GM12878 (cell line): ENCODE measurements at regions not wholly inside any gene's neighbourhood (a gene's known extent, or its start where the extent isn't known, plus 50 kb on each side); places are given as distances from the start of the nearest gene placed in this dataset.
"Not testable (repeated sequence)": the region's sequence is repeated elsewhere in the genome, so short reads cannot be mapped to it uniquely, and the experiment has no call there.

Experiments
- CHD2 ChIP-seq: IDR thresholded peaks from 2 replicates; pipeline ENCODE4 v1.6.1; 2011; ENCODE audit warnings: low read depth, low read length, improper control_type of control experiment, borderline replicate concordance
- GABPA ChIP-seq: IDR thresholded peaks from 2 replicates; pipeline ENCODE4 v1.6.1; 2014; ENCODE audit warnings: antibody characterized with exemption, low read depth, mild to moderate bottlenecking, inconsistent platforms
- POLR2A ChIP-seq: IDR thresholded peaks from 2 replicates; pipeline ENCODE4 v1.6.1; 2011; ENCODE audit warnings: low read depth, mild to moderate bottlenecking, low read length
- RCOR1 ChIP-seq: conservative IDR thresholded peaks from 2 replicates; pipeline ENCODE4 v1.6.1; 2012; ENCODE audit warnings: low read depth, low read length, improper control_type of control experiment
- SMC3 ChIP-seq: IDR thresholded peaks from 2 replicates; pipeline ENCODE4 v1.6.1; 2011; ENCODE audit warnings: low read length, improper control_type of control experiment, borderline replicate concordance
- TAF1 ChIP-seq: IDR thresholded peaks from 2 replicates; pipeline ENCODE4 v1.6.1; 2011; ENCODE audit warnings: mild to moderate bottlenecking, low read depth, low read length, borderline replicate concordance
- TARDBP ChIP-seq: IDR thresholded peaks from 2 replicates; pipeline ENCODE4 v1.6.1; 2016; ENCODE audit warnings: borderline replicate concordance
- ZNF207 ChIP-seq: fragments of 450-650 bp; IDR thresholded peaks from 2 replicates; pipeline ENCODE4 v1.6.1; 2014; ENCODE audit warnings: antibody characterized with exemption, mild to moderate bottlenecking, borderline replicate concordance
- ZSCAN29 ChIP-seq: fragments of 450-650 bp; IDR thresholded peaks from 2 replicates; pipeline ENCODE4 v1.6.1; 2017; ENCODE audit warnings: mild to moderate bottlenecking, moderate library complexity
- TF ChIP-seq, protein P1 (sequence below), 3 experiments: IDR thresholded peaks in 2 of 3; conservative IDR thresholded peaks in 1 of 3; 2 replicates each; pipeline ENCODE4 v1.5.1; 2011; ENCODE audit warnings: low read depth in 3 of 3, low read length in 3 of 3, mild to moderate bottlenecking in 3 of 3, control low read depth in 2 of 3, moderate library complexity in 2 of 3, inconsistent platforms in 1 of 3, mixed read lengths in 1 of 3; ENCODE audit not compliant: control insufficient read depth in 2 of 3, insufficient read depth in 1 of 3; ENCODE audit errors: extremely low read depth in 1 of 3
- TF ChIP-seq, protein P2 (sequence below): IDR thresholded peaks from 2 replicates; pipeline ENCODE4 v1.6.1; 2012; ENCODE audit warnings: low read depth, low read length, improper control_type of control experiment
- TF ChIP-seq, protein P3 (sequence below): IDR thresholded peaks from 2 replicates; pipeline ENCODE4 v1.6.1; 2012; ENCODE audit warnings: low read depth, low read length, improper control_type of control experiment
- TF ChIP-seq, protein P4 (sequence below): IDR thresholded peaks from 2 replicates; pipeline ENCODE4 v1.6.1; 2012; ENCODE audit warnings: mild to moderate bottlenecking, low read depth, low read length
- TF ChIP-seq, protein P5 (sequence below): fragments of 450-650 bp; conservative IDR thresholded peaks from 2 replicates; pipeline ENCODE4 v1.6.1; 2017; ENCODE audit warnings: mild to moderate bottlenecking, moderate library complexity

DNA sequence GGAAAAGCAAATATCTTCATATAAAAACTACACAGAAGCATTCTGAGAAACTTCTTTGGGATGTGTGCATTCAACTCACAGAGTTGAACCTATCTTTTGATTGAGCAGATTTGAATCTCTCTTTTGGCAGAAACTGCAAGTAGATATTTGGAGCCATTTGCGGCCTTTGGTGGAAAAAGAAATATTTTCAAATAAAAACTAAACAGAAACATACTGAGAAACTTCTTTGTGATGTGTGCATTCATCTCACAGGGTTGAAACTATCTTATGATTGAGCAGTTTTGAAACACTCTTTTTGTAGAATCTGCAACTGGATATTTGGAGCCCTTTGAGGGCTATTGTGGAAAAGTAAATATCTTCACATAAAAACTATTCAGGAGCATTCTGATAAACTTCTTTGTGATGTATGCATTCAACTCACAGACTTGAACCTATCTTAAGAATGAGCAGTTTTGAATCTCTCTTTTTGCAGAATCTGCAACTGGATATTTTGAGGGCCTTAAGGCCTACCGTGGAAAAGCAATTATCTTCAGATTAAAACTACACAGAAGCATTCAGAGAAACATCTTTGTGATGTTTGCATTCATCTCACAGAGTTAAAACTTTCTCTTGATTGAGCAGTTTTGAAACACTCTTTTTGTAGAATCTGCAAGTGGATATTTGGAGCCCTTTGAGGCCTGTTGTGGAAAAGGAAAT, 4158.2 kb upstream of the OR11H1 start:
- TF ChIP-seq, protein P1, sequence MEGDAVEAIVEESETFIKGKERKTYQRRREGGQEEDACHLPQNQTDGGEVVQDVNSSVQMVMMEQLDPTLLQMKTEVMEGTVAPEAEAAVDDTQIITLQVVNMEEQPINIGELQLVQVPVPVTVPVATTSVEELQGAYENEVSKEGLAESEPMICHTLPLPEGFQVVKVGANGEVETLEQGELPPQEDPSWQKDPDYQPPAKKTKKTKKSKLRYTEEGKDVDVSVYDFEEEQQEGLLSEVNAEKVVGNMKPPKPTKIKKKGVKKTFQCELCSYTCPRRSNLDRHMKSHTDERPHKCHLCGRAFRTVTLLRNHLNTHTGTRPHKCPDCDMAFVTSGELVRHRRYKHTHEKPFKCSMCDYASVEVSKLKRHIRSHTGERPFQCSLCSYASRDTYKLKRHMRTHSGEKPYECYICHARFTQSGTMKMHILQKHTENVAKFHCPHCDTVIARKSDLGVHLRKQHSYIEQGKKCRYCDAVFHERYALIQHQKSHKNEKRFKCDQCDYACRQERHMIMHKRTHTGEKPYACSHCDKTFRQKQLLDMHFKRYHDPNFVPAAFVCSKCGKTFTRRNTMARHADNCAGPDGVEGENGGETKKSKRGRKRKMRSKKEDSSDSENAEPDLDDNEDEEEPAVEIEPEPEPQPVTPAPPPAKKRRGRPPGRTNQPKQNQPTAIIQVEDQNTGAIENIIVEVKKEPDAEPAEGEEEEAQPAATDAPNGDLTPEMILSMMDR (IDR thresholded peaks at IDR 0.05 in 2 of 3, conservative IDR thresholded peaks at IDR 0.05 in 1 of 3; ENCODE audit: control insufficient read depth in 2 of 3, extremely low read depth in 1 of 3, insufficient read depth in 1 of 3, low read depth in 3 of 3, low read length in 3 of 3) = not testable (repeated sequence)
- TF ChIP-seq TARDBP, RCOR1, CHD2, ZNF207, TAF1, SMC3, POLR2A, GABPA, ZSCAN29: not testable (repeated sequence)
- TF ChIP-seq, protein P2, sequence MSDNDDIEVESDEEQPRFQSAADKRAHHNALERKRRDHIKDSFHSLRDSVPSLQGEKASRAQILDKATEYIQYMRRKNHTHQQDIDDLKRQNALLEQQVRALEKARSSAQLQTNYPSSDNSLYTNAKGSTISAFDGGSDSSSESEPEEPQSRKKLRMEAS = not testable (repeated sequence)
- TF ChIP-seq, protein P3, sequence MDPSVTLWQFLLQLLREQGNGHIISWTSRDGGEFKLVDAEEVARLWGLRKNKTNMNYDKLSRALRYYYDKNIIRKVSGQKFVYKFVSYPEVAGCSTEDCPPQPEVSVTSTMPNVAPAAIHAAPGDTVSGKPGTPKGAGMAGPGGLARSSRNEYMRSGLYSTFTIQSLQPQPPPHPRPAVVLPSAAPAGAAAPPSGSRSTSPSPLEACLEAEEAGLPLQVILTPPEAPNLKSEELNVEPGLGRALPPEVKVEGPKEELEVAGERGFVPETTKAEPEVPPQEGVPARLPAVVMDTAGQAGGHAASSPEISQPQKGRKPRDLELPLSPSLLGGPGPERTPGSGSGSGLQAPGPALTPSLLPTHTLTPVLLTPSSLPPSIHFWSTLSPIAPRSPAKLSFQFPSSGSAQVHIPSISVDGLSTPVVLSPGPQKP = not testable (repeated sequence)
- TF ChIP-seq, protein P4, sequence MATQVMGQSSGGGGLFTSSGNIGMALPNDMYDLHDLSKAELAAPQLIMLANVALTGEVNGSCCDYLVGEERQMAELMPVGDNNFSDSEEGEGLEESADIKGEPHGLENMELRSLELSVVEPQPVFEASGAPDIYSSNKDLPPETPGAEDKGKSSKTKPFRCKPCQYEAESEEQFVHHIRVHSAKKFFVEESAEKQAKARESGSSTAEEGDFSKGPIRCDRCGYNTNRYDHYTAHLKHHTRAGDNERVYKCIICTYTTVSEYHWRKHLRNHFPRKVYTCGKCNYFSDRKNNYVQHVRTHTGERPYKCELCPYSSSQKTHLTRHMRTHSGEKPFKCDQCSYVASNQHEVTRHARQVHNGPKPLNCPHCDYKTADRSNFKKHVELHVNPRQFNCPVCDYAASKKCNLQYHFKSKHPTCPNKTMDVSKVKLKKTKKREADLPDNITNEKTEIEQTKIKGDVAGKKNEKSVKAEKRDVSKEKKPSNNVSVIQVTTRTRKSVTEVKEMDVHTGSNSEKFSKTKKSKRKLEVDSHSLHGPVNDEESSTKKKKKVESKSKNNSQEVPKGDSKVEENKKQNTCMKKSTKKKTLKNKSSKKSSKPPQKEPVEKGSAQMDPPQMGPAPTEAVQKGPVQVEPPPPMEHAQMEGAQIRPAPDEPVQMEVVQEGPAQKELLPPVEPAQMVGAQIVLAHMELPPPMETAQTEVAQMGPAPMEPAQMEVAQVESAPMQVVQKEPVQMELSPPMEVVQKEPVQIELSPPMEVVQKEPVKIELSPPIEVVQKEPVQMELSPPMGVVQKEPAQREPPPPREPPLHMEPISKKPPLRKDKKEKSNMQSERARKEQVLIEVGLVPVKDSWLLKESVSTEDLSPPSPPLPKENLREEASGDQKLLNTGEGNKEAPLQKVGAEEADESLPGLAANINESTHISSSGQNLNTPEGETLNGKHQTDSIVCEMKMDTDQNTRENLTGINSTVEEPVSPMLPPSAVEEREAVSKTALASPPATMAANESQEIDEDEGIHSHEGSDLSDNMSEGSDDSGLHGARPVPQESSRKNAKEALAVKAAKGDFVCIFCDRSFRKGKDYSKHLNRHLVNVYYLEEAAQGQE = not testable (repeated sequence)
- TF ChIP-seq, protein P5, sequence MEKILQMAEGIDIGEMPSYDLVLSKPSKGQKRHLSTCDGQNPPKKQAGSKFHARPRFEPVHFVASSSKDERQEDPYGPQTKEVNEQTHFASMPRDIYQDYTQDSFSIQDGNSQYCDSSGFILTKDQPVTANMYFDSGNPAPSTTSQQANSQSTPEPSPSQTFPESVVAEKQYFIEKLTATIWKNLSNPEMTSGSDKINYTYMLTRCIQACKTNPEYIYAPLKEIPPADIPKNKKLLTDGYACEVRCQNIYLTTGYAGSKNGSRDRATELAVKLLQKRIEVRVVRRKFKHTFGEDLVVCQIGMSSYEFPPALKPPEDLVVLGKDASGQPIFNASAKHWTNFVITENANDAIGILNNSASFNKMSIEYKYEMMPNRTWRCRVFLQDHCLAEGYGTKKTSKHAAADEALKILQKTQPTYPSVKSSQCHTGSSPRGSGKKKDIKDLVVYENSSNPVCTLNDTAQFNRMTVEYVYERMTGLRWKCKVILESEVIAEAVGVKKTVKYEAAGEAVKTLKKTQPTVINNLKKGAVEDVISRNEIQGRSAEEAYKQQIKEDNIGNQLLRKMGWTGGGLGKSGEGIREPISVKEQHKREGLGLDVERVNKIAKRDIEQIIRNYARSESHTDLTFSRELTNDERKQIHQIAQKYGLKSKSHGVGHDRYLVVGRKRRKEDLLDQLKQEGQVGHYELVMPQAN = not testable (repeated sequence)
